Stimulated activated CD4-positive, alpha-beta T cell treated with anti-CD3 and anti-CD28 coated beads, Interleukin-12 subunit alpha, Interleukin-12 subunit beta, amount 100 ng/mL, for 4 hours (primary cell): ENCODE measurements at regions not wholly inside any gene's neighbourhood (a gene's known extent, or its start where the extent isn't known, plus 50 kb on each side); places are given as distances from the start of the nearest gene placed in this dataset.

Experiments used
- DNase-seq: peaks from one replicate; pipeline ENCODE4 v3.0.0-alpha.2; 2020

DNA sequence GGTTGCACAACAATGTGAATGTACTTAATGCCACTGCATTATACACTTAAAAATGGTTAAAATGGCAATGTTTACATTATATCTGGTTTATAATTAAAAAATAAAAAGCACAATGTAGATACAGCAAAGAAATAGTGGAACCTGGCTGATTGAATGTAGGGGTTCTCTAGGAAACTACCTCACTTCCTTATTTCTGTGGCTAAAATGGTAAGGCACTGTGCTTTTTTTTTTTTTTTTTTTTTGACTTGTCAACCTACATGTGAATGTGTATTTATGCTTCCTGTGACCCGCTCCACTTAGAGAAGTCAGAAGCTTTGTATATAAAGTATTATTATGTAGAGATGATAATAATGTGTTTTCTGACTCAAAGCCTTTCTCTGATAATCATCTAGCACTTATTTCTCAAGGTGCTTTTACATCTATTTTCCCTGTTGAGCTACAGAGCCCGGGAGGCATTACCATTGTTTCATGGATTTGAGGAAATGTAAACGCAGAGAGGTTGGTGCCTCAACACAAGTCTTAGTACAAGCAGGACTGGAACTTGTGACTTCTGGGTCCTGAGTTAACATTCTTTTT lies 55.0 kb downstream of the SOX4 start:
- DNase-seq, result no peak

DNA sequence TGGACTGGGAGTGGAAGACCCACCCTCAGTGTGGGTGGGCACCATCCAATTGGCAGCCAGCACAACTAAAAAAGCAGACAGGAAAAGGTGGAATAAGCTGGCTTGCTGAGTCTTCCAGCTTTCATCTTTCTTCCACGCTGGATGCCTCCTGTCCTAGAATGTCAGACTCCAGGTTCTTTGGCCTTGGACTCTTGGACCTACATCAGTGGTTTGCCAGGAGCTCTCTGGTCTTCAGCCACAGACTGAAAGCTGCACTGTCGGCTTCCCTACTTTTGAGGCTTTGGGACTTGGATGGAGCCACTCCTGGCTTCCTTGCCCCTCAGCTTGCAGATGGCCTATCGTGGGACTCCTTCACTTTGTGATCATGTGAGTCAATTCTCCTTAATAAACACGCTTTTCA lies 59.8 kb downstream of the SOX4 start:
- DNase-seq, result no peak

DNA sequence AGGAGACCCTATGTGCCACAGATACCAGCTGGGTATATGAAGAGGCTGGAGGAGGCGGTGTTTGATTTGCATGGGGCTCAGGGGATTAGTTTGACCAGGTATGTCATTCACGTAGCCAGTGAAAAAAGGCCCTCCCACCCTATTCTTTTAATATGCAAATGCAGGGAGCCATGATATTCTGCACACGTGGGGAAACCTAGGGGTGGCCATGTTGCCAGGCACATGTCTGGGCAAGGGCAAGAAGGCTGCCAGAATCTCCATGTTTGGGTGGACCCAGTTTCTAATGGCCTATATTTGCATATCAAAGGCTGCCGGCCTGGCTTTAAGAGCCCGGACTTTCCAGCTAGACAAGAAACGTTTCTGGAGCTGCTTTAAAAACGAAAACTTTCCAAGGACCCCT lies 60.4 kb downstream of the SOX4 start:
- no peak for DNase-seq

DNA sequence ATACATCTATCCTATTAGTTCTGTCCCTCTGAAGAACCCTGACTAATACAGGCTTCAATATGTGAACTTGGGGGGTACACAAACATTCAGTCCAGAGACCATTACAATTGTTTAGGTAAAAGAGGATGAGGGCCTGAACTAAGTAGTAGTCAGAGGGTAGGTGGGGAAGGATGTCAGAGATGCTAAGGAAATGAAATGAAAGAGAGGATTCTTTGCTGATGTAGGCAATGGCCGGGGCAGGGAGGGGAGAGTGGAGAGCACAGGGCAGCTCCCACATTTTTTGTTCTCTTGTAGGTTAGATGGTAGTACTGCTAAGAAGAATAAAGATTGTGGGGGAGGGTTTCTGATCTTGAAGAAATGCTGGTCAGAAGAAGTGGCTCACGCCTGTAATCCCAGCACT lies 60.8 kb downstream of the SOX4 start:
- no peak for DNase-seq

DNA sequence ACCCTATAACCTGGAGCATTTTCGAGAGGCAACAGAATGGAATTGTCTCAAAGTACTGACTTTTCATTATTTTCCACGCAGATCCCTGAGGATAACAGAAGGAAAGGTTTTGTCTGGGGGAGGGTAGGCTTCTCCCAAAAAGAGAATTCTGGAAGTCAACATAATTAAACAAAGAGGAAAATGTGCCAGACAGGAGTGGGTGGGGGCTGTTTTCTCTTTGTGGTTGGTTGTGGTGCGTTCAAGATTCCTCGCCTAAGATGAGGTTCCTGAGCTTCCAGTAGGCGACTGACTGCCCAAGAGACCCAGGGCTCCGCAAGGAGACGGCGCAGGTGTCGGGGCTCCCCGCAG lies 70.4 kb downstream of the SOX4 start:
- DNase-seq, result no peak

DNA sequence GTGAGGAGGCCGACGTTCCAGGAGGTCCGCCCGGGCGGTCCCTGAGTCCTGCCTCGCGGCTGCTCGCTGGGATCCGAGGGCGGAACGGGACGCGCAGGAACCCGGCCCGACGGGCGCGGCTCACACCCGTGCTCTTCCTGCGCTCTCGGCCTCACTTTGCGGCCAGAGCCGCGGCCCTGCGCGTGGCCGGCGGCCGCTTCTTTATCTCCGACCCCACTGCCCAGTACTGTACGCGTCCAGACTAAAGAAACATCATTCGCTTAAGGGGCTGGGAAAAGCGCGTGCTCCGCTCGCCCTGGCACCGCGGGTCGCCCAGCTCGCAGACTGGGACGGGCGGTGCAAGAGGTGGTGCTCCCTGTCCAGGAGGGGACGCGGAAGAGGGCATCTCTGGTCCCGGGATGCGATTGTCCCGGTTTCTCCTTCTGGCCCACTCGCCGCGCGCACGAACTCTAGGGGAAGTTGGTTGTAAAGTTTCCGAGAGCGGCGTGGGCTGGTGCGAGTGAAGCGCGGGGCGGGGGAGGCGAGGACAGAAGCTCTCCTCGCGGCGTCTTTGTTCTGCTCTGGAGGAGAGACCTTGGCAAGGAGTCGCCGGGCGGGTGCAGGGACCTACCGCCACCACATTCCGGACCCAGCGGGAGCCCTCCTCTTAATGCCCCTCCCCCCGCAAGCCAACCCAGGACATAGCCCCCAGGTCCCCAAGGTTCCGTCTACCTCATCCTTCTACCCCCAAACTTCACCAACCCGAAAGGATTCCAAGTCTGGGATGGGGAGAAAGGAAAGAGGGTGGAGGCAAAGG lies 71.0 kb downstream of the SOX4 start:
- DNase-seq, result no peak

DNA sequence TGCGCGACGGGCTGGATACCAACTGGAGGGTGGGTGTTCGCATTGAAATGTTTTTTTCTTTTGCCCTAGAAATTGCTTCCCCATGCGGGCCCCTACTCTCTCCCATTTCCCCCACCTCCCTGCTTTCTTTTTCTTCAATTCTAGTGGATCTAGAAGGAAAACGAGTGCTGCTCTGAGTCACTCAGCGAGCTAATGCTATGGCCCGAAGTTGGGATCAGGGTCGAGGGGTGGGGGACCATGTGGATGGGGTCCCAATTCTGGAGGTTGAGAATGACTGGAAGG lies 71.5 kb downstream of the SOX4 start:
- DNase-seq, result no peak

DNA sequence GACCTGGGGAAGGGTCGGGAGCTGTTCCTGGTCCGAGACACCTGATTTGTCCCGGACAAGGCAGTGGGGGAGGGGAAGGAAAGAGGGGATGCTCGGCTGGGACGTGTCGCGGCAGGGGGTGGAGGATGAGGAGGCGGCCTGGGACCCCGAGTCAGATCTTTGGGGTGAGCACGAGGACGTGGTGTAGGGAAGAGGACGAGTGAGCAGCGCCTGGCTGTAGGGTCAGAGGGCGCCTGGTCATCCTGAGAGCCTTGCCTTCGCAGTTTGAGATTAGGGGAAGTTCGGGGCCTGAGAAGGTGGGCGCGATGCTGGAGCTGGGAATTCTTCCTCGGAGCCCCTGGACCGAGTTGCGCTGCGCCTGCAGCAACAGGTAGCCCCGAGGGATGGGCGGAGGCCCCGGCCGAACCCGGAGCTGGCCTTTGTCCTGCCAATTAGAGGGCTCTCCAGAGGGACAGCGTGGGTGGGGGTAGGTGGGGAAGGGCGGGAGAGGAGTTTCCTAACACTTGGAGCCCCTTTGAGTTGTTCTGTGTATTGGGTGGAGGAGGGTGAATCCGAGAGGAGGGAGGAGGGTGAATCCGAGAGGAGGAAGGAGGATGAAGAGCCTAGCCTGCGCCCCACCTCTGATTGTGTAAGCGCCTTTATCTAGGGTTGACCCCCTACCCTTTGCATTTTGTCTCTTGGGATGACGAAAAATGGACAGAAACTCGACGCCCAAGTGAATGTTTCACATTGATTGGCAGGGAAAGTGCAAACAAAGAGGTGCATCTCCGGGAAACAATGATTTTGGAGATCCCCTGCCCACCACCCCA lies 72.0 kb downstream of the SOX4 start:
- DNase-seq, result no peak

DNA sequence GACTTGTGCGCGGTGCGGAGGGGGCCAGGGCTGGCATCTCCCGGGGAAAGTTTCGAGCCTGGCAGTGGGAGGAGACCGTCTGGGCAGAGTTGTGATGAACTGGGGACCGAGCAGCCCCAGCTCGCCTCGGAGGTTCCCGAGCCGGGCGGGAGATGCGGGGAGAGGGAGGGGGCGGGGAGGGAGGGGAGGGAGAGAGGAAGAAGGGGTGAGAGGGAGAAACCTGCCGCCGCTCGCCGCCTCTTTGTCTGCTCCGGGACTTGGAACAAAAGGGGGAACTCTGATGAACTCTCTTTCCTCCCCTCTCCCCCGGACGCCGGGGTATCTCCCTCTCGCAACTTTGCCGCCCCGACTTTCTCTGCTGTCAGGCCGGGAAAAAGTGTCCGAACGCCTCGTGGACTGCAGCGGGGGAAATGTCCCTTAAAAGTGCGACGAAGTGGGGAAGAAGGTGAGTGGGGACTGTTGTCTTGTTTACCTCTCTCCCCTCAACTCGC lies 72.7 kb downstream of the SOX4 start:
- no peak for DNase-seq

DNA sequence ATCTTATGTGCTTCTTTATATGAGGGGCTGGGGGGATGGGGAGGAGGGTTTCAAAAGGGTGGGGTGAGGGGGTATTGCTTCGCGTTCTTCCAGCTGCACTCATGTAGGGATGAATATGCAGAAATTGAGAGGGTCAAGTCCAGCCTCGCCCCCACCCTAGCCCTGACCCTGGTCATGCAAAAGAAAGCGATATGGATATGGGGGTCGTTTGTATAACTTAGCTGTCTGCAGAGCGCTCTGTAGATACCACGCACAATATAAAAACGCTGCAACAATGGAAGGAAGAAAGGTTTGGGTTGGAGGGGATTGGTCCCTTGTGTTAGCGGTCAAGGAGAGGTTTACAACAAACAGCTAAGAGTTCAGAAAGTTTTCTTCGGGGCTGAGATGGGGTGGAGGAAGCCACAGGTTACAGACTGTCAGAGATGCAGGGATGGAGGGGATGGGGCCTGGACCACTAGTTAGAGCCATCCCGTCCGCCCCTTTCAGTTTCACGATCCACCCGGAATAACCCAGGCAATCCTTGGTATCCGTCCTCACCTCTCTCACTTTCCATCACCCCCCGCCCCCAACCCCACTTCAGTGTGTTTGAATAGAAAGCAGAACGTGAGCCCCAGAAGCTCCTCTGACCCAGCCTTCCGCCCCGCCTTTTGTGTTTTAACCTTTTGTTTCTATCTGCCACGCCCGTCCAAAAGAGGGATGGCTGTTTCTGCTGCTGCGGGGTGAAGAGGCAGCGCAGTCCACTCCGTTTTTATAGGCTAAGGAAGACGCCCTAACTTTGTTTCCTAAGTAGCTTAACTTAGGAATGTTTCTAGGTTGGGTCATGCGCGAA lies 73.5 kb downstream of the SOX4 start:
- no peak for DNase-seq

DNA sequence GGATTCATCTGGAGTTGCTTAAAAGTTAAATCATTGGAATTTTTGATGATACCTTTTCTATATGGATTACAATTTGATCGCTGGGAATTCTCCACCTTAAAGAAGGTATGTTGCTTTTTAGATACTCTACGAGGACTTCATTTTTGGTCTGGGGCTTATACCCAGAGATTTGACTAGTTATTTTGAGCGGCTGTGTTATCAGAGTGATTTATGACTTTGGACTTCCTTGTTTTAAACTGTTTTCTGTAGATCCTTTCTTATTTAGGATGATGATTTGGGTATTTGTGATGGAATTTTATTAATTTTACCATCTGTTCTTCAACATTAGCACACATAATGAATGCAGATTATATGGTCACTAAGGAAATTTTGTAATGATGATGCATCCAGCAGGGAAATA lies 75.2 kb downstream of the SOX4 start:
- no peak for DNase-seq

DNA sequence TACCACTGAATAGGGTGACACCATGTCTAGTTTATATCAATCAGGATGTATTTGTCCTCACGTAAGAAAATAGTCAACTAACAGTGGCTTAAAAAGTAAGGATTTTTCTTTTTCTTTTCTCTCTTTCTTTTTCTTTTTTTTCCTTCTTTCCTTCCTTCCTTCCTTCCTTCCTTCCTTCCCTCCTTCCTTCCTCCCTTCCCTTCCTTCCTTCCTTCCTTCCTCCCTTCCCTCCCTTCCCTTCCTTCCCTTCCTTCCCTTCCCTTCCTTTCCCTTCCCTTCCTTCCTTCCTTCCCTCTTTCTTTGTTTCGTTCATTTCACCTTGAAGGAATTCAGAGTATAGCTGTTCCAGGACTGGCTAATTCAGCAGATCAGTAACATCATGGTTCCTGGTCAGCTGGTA lies 83.2 kb downstream of the SOX4 start:
- no peak for DNase-seq

DNA sequence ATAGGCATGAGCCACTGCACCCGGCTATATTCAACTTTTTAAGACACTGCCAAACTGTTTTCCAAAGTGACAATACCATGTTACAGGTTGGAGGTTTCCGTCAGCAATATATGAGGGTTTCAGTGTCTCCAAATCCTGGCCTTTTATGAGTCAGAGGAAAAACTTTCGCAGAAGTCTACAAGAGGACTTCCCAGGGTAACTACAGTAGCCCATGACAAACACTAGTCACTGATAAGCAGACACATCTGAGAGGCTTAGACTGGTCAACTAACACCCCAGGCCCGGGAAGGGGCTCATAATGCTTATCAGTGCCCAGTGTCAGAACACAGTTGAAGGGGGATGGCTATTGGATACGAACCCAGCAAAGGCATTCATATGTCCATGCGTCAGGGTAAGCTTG lies 85.4 kb downstream of the SOX4 start:
- DNase-seq, result no peak

DNA sequence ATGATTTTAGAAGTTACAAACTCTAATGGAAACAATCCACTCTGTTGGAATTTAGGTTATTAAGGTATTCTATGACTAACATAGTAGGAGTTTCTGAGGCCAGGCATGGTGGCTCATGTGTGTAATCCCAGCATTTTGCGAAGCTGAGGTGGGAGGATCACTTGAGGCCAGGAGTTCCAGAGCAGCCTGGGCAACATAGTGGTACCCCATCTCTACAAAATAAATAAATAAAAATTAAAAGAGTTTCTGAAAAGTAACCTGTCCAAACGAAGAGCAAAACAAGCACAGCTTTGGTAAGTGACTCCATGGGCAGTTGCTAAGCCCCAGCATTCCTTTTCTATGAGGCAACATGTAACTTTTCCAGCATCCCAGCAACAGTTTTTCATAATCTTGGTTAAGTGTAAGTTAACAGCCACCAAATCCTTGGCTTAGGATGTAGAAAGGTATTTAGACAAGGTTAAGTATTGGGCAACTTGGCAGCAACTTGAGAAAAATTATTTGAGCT lies 86.3 kb downstream of the SOX4 start:
- DNase-seq, result no peak

DNA sequence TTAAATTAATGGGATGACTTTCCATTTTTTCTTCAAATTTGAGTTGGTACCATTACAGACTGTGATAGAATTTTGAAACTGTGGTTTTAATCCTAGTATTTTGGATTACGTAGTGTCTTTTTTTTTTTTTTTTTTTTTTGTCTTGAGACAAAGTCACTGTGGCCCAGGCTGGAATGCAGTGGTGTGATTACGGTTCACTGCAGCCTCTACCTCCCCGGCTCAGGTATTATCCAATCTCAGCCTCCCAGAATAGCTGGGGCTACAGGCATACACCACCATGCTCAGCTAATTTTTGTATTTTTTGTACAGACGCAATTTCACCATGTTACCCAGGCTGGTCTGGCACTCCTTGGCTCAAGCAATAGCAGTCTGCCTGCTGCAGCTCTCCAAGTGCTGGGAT lies 87.1 kb downstream of the SOX4 start:
- DNase-seq, result no peak

DNA sequence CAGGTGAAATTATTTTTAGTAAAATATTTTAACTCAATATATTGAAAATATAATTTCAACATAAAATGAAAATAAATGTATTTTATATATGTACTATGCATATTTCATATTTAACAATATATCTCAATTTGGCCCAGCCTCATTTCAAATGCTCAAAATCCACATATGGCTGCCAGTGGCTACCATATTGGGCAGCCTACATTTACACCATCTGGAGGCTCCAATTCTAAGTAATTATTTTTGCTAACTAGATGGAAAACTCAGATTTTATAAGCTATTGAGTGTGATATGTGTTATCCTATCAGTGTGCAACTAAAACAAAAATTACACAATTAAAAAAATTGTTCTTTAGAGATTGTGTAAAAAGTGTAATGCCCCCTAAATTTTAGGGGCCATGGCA lies 96.9 kb downstream of the SOX4 start:
- DNase-seq, result no peak

DNA sequence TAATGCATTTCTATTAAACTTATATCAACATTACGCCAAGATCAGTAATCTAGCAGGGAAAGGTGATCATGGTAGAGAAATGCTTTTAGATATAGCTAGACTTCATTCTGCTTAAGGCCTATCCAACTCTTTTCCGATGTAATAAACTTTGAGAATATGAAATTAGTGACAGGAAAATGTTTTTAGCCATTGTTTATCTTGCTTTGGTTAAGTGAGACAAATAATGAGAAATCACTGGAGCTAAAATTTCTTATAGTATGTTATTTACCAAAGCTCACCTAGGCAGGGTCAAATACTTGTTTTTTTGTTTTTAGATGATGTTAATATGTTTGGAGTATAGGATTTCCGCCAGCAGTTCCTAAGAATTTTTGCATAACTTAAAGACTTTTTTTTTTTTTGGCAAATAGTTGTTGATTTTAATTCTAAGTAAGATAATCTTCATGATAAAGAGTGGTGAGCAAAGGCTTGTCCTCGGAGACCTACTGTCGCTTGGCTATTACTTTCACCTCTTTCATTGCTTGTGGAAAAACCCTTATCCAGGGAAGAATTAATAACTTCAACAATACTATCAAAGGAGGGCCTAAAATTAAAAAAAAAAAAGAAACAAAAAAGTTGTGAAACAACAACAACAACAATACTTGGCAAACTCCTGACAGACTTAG lies 98.3 kb downstream of the SOX4 start:
- no peak for DNase-seq

DNA sequence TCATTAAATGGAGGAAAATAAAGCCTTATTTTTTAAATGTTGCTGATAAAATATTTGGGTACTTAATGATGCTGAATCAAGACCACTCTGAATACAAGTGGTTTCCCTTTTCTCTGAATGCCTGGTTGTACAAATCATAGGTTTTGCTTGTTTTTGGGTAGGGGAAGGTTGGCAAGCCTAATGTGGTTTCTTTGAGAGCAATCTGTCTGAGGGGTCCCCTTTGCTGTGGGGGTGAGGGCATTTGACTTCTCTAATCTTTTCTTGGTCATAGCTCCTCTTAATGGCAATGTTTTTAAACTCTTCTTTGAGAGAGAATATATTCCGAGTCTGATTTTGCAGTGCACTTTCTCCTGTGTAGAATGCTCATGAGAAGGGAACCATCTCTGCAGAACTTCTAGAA lies 99.2 kb downstream of the SOX4 start:
- DNase-seq, result no peak

DNA sequence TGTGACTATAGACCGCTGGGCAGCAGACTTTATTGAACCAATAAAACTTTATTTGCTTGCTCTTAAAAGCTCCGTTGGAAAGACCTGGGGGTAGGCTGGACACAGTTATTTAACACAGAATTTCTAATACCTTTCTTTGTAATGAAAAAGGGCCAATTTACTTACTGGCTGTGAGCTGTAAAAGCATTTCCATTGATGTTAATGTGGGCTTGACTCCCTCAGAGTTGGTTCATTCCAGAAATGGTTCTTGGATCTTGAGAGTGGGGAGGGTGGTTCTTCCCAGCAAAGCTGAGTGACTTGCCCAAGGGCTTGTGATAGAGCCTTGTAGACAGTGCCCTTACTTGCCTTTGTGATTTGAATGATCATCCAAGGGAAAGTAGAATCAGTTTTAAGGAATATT lies 100.6 kb downstream of the SOX4 start:
- no peak for DNase-seq

DNA sequence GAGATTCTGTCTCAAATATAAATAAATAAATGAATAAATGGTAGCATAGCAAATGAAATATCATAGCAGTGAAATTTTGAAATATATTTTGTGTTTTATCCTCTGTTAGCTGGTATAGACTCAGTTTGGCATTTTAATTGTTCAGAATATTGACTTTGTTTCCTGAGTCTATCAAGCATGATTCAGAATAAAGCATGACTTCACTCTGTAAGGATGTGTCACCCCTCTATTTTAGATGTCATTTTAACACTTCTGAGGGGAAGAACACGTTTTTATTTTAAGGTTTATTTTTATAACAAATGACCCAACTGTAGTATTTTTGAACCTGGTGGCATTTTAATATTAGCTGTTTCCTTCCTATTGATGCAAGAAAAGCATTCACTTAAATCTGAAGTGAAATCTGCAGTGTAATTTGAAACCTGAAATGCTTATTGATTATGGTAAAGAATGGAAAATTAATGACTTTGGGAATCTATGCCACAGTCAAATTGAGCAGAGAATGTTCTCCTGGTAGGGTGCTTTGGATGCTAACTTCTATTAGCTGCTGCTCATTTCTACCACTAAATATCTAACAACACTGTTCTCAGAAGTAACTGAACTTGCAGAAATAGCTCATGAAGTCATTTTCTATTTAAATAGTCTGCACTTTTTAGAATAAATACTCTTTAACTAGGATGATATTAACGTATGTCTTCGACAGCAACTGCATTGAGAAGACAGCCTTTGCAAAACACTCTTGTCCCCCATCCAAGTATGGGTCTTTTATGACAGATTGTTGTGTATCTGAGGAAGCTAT lies 114.2 kb downstream of the SOX4 start:
- DNase-seq, result no peak

DNA sequence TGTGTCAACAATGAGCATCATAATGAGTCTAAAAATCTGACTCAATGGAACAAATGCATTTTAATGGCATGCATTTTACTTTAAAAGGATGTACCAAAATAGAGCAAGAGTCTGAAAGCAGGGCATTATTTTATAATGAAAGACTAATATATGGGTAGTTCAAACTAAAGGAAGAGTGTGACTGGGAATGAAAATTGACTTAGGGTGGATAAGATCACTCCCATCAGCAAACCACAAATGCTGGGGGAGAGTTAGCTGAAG lies 114.7 kb downstream of the SOX4 start:
- no peak for DNase-seq

DNA sequence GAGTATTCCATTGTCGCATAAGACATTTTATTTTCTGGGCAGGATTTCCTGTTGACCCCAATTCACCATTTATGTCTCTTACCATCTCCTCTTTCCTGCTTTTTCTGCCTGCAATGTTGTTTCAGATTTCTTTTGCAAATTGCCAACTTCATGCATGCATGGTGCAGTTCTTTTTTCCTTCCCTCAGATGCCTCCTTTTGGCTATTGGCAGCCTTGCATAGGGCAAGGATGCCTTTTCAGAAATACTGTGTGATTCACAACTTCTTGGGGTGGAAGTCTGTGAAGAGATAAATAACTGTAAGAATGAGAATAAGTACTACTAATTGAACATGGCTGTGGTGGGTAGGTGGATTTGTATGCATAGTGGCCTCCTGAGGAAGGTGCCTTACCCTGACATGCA lies 116.7 kb downstream of the SOX4 start:
- DNase-seq, result no peak
